HL-60 (cell line): ENCODE measurements at regions not wholly inside any gene's neighbourhood (a gene's known extent, or its start where the extent isn't known, plus 50 kb on each side); places are given as distances from the start of the nearest gene placed in this dataset.
"Not testable (repeated sequence)": the region's sequence is repeated elsewhere in the genome, so short reads cannot be mapped to it uniquely, and the experiment has no call there.

ENCODE experiments used
- DNase-seq, 2 experiments: peaks; one replicate each; pipeline ENCODE4 v3.0.0-alpha.2; 2010 to 2020; ENCODE audit warnings: low read depth in 1 of 2, low spot score in 1 of 2
- H3K27ac ChIP-seq: fragments of 250-450 bp; sonication (Bioruptor Pico); replicated peaks from 2 replicates; pipeline ENCODE4 v1.5.1; 2020; ENCODE audit warnings: mild to moderate bottlenecking, moderate library complexity
- H3K27me3 ChIP-seq: fragments of 250-450 bp; sonication (Bioruptor Pico); 2 replicates; pipeline ENCODE4 v1.5.1; 2021; ENCODE audit warnings: mild to moderate bottlenecking, moderate library complexity; ENCODE audit not compliant: insufficient read depth, poor library complexity, severe bottlenecking
- H3K4me3 ChIP-seq: replicated peaks from 2 replicates; pipeline ENCODE4 v1.5.1; 2011; ENCODE audit warnings: mild to moderate bottlenecking, control low read depth, low read length; ENCODE audit not compliant: insufficient read depth
- CTCF ChIP-seq: IDR thresholded peaks from one replicate; pipeline ENCODE4 v1.5.1; 2011; ENCODE audit warnings: low read length, control low read depth, inconsistent platforms; ENCODE audit not compliant: insufficient read depth
- GABPA ChIP-seq: IDR thresholded peaks from 2 replicates; pipeline ENCODE4 v1.6.1; 2012; ENCODE audit warnings: low read depth
- POLR2AphosphoS5 ChIP-seq: IDR thresholded peaks from 2 replicates; pipeline ENCODE4 v1.6.1; 2012; ENCODE audit warnings: low read depth
- REST ChIP-seq: IDR thresholded peaks from 2 replicates; pipeline ENCODE4 v1.6.1; 2012; ENCODE audit warnings: low read depth; ENCODE audit not compliant: insufficient replicate concordance
- SPI1 ChIP-seq: IDR thresholded peaks from 2 replicates; pipeline ENCODE4 v1.6.1; 2012; ENCODE audit warnings: low read depth, mild to moderate bottlenecking, borderline replicate concordance

GRCh38 chr6:94801344-94801743 lies 776.0 kb upstream of the MANEA start:
- Histone ChIP-seq H3K4me3 (no peak overlapping the region), H3K27me3 (no peaks in the 10 kb centered on the region), H3K27ac (no peak overlapping the region)
- DNase-seq, result no peak
- TF ChIP-seq POLR2AphosphoS5 (no peak), CTCF (no peak), GABPA (no peak), REST (no peak)

- no peak for DNase-seq
- no peak overlapping the region for H3K4me3 ChIP-seq
- H3K27ac ChIP-seq, result no peak overlapping the region
- no peaks in the 10 kb centered on the region for H3K27me3 ChIP-seq
- TF ChIP-seq SPI1, result no peak
- no peak for TF ChIP-seq REST
- TF ChIP-seq POLR2AphosphoS5, result no peak
- TF ChIP-seq CTCF, result no peak
- TF ChIP-seq GABPA, result no peak
Measured at GRCh38 chr6:94785514-94785913, 791.8 kb upstream of the MANEA start.

- H3K4me3 ChIP-seq, H3K27ac ChIP-seq, DNase-seq, H3K27me3 ChIP-seq: not testable (repeated sequence)
Measured at GRCh38 chr6:94785081-94785480, 792.3 kb upstream of the MANEA start.

- no peak overlapping the region for H3K4me3 ChIP-seq
- TF ChIP-seq POLR2AphosphoS5 (no peak), CTCF (no peak), GABPA (no peak), SPI1 (no peak), REST (no peak)
- no peak for DNase-seq
Measured at GRCh38 chr6:94769197-94769596, 808.1 kb upstream of the MANEA start.

More at GRCh38 chr6:94769197-94769596, 808.1 kb upstream of the MANEA start:
- Histone ChIP-seq H3K27me3 (no peaks in the 10 kb centered on the region), H3K27ac (no peak overlapping the region)
